WTC11 (cell line): ENCODE measurements at regions not wholly inside any gene's neighbourhood (a gene's known extent, or its start where the extent isn't known, plus 50 kb on each side); places are given as distances from the start of the nearest gene placed in this dataset.

ENCODE experiments used
- CREB1 ChIP-seq: sonication (generic); formaldehyde crosslinking; IDR thresholded peaks from 2 replicates; pipeline ENCODE4 v1.8.0; 2023; ENCODE audit warnings: mild to moderate bottlenecking, missing genetic modification reagents
- FOXJ3 ChIP-seq: sonication (generic); formaldehyde crosslinking; IDR thresholded peaks from 2 replicates; pipeline ENCODE4 v1.9.0; 2021; ENCODE audit warnings: missing genetic modification reagents, mild to moderate bottlenecking, borderline replicate concordance
- FOXP1 ChIP-seq: sonication (generic); formaldehyde crosslinking; IDR thresholded peaks from 2 replicates; pipeline ENCODE4 v1.8.0; 2022; ENCODE audit warnings: missing genetic modification reagents, mild to moderate bottlenecking, moderate library complexity, borderline replicate concordance
- NR1H2 ChIP-seq: sonication (generic); formaldehyde crosslinking; IDR thresholded peaks from 2 replicates; pipeline ENCODE4 v1.9.0; 2021; ENCODE audit warnings: mild to moderate bottlenecking, moderate library complexity, missing genetic modification reagents
- TF ChIP-seq, protein P1 (sequence below): fragments of 200-600 bp; IDR thresholded peaks from 2 replicates; pipeline ENCODE4 v1.8.0; 2022; ENCODE audit warnings: antibody characterized with exemption
- TF ChIP-seq, protein P2 (sequence below): sonication (generic); formaldehyde crosslinking; IDR thresholded peaks from 2 replicates; pipeline ENCODE4 v1.8.1; 2022; ENCODE audit warnings: low read depth, missing genetic modification reagents, borderline replicate concordance
- TF ChIP-seq, protein P3 (sequence below): sonication (generic); formaldehyde crosslinking; IDR thresholded peaks from 2 replicates; pipeline ENCODE4 v1.8.1; 2023; ENCODE audit warnings: mild to moderate bottlenecking, missing genetic modification reagents, moderate library complexity
- TF ChIP-seq, protein P4 (sequence below): sonication (generic); formaldehyde crosslinking; IDR thresholded peaks from 2 replicates; pipeline ENCODE4 v1.8.0; 2022; ENCODE audit warnings: mild to moderate bottlenecking, missing genetic modification reagents
- TF ChIP-seq, protein P5 (sequence below): sonication (generic); formaldehyde crosslinking; IDR thresholded peaks from 2 replicates; pipeline ENCODE4 v1.8.0; 2022; ENCODE audit warnings: missing genetic modification reagents

DNA sequence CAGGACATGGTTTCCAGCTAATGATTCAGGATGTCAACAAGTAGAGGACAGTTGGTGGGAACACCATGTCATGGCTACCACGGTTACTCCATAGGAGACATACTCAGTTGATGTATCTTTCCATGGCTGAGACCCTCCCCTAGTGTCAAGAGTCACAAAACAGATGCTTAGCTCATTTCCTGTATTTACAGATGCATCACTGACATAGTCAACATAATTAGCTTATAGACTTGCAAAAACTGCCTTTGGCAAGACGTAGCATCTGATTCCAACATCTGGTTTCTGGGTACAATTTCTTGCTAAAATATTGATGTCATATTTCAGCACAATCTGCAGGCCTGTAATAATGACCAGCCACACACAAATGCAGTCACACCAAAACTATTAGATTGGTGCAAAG lies 550.3 kb downstream of the FAM181B start:
- TF ChIP-seq FOXP1 (CRISPR knock-in tag) (no peak), FOXJ3 (CRISPR knock-in tag) (no peak), NR1H2 (no peak), CREB1 (CRISPR knock-in tag) (no peak)
- TF ChIP-seq, protein P1, sequence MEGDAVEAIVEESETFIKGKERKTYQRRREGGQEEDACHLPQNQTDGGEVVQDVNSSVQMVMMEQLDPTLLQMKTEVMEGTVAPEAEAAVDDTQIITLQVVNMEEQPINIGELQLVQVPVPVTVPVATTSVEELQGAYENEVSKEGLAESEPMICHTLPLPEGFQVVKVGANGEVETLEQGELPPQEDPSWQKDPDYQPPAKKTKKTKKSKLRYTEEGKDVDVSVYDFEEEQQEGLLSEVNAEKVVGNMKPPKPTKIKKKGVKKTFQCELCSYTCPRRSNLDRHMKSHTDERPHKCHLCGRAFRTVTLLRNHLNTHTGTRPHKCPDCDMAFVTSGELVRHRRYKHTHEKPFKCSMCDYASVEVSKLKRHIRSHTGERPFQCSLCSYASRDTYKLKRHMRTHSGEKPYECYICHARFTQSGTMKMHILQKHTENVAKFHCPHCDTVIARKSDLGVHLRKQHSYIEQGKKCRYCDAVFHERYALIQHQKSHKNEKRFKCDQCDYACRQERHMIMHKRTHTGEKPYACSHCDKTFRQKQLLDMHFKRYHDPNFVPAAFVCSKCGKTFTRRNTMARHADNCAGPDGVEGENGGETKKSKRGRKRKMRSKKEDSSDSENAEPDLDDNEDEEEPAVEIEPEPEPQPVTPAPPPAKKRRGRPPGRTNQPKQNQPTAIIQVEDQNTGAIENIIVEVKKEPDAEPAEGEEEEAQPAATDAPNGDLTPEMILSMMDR = no peak
- TF ChIP-seq, protein P2, sequence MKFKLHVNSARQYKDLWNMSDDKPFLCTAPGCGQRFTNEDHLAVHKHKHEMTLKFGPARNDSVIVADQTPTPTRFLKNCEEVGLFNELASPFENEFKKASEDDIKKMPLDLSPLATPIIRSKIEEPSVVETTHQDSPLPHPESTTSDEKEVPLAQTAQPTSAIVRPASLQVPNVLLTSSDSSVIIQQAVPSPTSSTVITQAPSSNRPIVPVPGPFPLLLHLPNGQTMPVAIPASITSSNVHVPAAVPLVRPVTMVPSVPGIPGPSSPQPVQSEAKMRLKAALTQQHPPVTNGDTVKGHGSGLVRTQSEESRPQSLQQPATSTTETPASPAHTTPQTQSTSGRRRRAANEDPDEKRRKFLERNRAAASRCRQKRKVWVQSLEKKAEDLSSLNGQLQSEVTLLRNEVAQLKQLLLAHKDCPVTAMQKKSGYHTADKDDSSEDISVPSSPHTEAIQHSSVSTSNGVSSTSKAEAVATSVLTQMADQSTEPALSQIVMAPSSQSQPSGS (CRISPR knock-in tag) = no peak
- TF ChIP-seq, protein P3, sequence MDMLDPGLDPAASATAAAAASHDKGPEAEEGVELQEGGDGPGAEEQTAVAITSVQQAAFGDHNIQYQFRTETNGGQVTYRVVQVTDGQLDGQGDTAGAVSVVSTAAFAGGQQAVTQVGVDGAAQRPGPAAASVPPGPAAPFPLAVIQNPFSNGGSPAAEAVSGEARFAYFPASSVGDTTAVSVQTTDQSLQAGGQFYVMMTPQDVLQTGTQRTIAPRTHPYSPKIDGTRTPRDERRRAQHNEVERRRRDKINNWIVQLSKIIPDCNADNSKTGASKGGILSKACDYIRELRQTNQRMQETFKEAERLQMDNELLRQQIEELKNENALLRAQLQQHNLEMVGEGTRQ = no peak
- TF ChIP-seq, protein P4, sequence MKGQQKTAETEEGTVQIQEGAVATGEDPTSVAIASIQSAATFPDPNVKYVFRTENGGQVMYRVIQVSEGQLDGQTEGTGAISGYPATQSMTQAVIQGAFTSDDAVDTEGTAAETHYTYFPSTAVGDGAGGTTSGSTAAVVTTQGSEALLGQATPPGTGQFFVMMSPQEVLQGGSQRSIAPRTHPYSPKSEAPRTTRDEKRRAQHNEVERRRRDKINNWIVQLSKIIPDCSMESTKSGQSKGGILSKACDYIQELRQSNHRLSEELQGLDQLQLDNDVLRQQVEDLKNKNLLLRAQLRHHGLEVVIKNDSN (CRISPR knock-in tag) = no peak
- TF ChIP-seq, protein P5, sequence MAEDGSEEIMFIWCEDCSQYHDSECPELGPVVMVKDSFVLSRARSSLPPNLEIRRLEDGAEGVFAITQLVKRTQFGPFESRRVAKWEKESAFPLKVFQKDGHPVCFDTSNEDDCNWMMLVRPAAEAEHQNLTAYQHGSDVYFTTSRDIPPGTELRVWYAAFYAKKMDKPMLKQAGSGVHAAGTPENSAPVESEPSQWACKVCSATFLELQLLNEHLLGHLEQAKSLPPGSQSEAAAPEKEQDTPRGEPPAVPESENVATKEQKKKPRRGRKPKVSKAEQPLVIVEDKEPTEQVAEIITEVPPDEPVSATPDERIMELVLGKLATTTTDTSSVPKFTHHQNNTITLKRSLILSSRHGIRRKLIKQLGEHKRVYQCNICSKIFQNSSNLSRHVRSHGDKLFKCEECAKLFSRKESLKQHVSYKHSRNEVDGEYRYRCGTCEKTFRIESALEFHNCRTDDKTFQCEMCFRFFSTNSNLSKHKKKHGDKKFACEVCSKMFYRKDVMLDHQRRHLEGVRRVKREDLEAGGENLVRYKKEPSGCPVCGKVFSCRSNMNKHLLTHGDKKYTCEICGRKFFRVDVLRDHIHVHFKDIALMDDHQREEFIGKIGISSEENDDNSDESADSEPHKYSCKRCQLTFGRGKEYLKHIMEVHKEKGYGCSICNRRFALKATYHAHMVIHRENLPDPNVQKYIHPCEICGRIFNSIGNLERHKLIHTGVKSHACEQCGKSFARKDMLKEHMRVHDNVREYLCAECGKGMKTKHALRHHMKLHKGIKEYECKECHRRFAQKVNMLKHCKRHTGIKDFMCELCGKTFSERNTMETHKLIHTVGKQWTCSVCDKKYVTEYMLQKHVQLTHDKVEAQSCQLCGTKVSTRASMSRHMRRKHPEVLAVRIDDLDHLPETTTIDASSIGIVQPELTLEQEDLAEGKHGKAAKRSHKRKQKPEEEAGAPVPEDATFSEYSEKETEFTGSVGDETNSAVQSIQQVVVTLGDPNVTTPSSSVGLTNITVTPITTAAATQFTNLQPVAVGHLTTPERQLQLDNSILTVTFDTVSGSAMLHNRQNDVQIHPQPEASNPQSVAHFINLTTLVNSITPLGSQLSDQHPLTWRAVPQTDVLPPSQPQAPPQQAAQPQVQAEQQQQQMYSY (CRISPR knock-in tag) = no peak
